MCF 10A (cell line): ENCODE measurements at regions not wholly inside any gene's neighbourhood (a gene's known extent, or its start where the extent isn't known, plus 50 kb on each side); places are given as distances from the start of the nearest gene placed in this dataset.

ENCODE experiments used
- BruUV-seq: library from RNA; stranded (reverse); fragments of 400-500 nt; replicated peaks from 2 replicates; lab custom pipeline; 2021; lab: Mats Ljungman, UMichigan
- CTCF ChIA-PET: fragments of 300-600 bp; sonication (Branson Sonifier 250); formaldehyde crosslinking; extraction: SDS; loops from one replicate; lab custom pipeline; 2021; ENCODE audit warnings: antibody characterized with exemption, inconsistent platforms; lab: Yijun Ruan, JAX
- POLR2A ChIA-PET: fragments of 300-600, 350-650 bp; sonication (Branson Sonifier 250); formaldehyde crosslinking; extraction: SDS; loops from one replicate; lab custom pipeline; 2020; ENCODE audit warnings: antibody characterized with exemption, inconsistent platforms; lab: Yijun Ruan, JAX
- DNase-seq: peaks from one replicate; pipeline ENCODE4 v3.0.0-alpha.2; 2018; ENCODE audit not compliant: unreplicated experiment
- H3K27ac Mint-ChIP-seq: one replicate; pipeline ENCODE4 v1.8.0; 2022; ENCODE audit warnings: mild to moderate bottlenecking, low read depth, mixed read lengths; ENCODE audit not compliant: unreplicated experiment
- H3K27me3 Mint-ChIP-seq: one replicate; pipeline ENCODE4 v1.8.0; 2022; ENCODE audit warnings: mixed read lengths; ENCODE audit not compliant: insufficient read depth, unreplicated experiment
- H3K36me3 Mint-ChIP-seq: one replicate; pipeline ENCODE4 v1.8.0; 2022; ENCODE audit warnings: mild to moderate bottlenecking, moderate library complexity, mixed read lengths; ENCODE audit not compliant: insufficient read depth, unreplicated experiment
- H3K4me1 Mint-ChIP-seq: one replicate; pipeline ENCODE4 v1.8.0; 2022; ENCODE audit warnings: mixed read lengths; ENCODE audit not compliant: insufficient read depth, unreplicated experiment
- H3K4me3 Mint-ChIP-seq: one replicate; pipeline ENCODE4 v1.8.0; 2022; ENCODE audit warnings: mild to moderate bottlenecking, moderate library complexity, mixed read lengths; ENCODE audit not compliant: unreplicated experiment
- H3K9me3 Mint-ChIP-seq: one replicate; pipeline ENCODE4 v1.8.0; 2022; ENCODE audit warnings: mixed read lengths; ENCODE audit not compliant: unreplicated experiment
- intact Hi-C: fragments of 100-400 bp; cut with micrococcal nuclease; formaldehyde crosslinking; loops from 2 replicates; pipeline ENCODE4 v1.14.1; 2022
- TF ChIP-seq, protein P1 (sequence below): fragments of 200-600 bp; IDR thresholded peaks from one replicate; pipeline ENCODE4 v1.8.0; 2022; ENCODE audit warnings: antibody characterized with exemption, mild to moderate bottlenecking; ENCODE audit not compliant: unreplicated experiment

DNA sequence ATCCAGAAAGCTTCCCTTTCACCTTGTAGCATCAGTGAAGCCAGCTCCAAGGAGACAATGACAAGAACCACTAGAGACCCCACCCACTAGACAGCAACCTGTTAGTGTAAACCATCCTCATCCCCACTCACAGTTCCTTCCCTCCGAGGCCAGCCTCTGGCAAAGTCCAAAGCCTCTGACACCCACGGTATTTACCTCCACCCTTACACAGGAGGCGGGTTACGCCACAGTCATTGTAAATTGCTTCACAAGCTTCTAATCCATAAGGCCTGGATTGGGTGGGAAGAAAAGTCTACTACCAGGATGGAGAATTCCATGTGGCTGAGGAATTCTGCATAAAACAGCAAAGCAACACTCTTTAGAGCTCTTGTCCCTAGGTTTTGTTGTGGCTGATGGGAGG lies 287.4 kb downstream of the BUD13 start:
- no TSS peak for BruUV-seq
- intact Hi-C loops = no loop called here
- CTCF ChIA-PET = interaction anchor here (1.6 kb wide), 1 partner anchor 31 kb away, joined by 4 read pairs; no protein-coding TSS in a partner anchor
- POLR2A ChIA-PET = no interaction called here
- Mint-ChIP-seq H3K9me3 (no peaks in the 10 kb centered on the region), H3K4me1 (no peaks in the 10 kb centered on the region), H3K36me3 (no peaks in the 10 kb centered on the region), H3K27me3 (peaks cover 52% of the 10 kb centered on the region), H3K27ac (no peak overlapping the region), H3K4me3 (no peak overlapping the region)
- DNase-seq = no peak
- TF ChIP-seq, protein P1, sequence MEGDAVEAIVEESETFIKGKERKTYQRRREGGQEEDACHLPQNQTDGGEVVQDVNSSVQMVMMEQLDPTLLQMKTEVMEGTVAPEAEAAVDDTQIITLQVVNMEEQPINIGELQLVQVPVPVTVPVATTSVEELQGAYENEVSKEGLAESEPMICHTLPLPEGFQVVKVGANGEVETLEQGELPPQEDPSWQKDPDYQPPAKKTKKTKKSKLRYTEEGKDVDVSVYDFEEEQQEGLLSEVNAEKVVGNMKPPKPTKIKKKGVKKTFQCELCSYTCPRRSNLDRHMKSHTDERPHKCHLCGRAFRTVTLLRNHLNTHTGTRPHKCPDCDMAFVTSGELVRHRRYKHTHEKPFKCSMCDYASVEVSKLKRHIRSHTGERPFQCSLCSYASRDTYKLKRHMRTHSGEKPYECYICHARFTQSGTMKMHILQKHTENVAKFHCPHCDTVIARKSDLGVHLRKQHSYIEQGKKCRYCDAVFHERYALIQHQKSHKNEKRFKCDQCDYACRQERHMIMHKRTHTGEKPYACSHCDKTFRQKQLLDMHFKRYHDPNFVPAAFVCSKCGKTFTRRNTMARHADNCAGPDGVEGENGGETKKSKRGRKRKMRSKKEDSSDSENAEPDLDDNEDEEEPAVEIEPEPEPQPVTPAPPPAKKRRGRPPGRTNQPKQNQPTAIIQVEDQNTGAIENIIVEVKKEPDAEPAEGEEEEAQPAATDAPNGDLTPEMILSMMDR = no peak

DNA sequence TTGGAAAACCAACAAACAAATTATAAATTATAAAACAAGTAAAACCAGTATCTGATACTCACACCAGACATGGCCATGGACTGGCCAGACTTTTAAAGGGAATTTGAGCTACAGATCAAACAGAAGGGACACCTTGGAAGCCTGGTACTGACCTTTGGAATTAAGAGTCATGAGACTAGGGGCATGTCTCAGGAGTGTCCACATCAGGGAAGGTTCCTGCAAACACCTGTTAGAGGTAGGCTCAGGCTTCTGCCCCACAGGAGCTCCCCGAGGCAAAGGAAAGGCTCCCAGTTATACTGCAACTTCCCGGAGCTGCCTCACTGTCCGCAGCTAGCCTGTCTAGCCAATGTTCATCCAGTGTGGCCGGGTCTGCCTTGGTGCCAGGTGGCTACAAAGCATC lies 290.1 kb downstream of the BUD13 start:
- no TSS peak for BruUV-seq
- no peak for DNase-seq
- Mint-ChIP-seq H3K36me3 (no peaks in the 10 kb centered on the region), H3K4me3 (no peak overlapping the region), H3K4me1 (no peaks in the 10 kb centered on the region), H3K9me3 (no peaks in the 10 kb centered on the region), H3K27me3 (peaks cover 26% of the 10 kb centered on the region), H3K27ac (no peak overlapping the region)
- CTCF ChIA-PET = interaction anchor here (1.7 kb wide), 1 partner anchor 159 kb away, joined by 5 read pairs; no protein-coding TSS in a partner anchor
- TF ChIP-seq, protein P1 = no peak
- intact Hi-C loops = no loop called here
- POLR2A ChIA-PET = no interaction called here

DNA sequence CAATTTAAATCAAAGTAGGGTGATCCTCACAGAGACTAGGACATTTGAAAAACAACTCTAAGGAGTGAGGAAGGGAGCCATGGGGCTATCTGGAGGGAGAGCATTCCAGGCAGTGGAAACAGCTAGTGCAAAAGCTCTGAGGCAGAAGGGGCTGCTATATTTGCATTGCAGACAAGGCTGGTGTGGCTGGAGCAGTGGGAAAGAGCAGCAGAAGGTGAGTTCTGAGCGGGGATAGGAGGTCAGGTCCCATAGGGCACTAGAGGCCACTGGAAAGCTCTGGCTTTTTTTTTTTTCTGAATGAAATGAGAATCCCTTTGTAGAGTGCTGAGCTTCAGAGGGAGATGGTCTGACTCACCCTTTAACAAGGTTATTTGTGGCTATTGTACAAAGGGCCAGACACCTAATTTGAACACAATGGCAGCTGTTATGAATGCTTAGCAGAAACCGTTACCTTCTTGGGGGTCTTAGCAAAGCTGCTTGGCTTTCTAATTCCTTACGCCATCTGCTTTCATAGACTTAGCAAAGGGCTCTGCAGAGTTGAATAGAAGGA lies 291.6 kb downstream of the BUD13 start:
- TF ChIP-seq, protein P1 = no peak
- intact Hi-C loops = no loop called here
- Mint-ChIP-seq H3K9me3 (no peaks in the 10 kb centered on the region), H3K4me3 (no peak overlapping the region), H3K4me1 (no peaks in the 10 kb centered on the region), H3K27me3 (peaks cover 11% of the 10 kb centered on the region), H3K36me3 (no peaks in the 10 kb centered on the region), H3K27ac (no peak overlapping the region)
- ChIA-PET POLR2A (no interaction called here), CTCF (no interaction called here)
- DNase-seq = no peak
- BruUV-seq = no TSS peak

DNA sequence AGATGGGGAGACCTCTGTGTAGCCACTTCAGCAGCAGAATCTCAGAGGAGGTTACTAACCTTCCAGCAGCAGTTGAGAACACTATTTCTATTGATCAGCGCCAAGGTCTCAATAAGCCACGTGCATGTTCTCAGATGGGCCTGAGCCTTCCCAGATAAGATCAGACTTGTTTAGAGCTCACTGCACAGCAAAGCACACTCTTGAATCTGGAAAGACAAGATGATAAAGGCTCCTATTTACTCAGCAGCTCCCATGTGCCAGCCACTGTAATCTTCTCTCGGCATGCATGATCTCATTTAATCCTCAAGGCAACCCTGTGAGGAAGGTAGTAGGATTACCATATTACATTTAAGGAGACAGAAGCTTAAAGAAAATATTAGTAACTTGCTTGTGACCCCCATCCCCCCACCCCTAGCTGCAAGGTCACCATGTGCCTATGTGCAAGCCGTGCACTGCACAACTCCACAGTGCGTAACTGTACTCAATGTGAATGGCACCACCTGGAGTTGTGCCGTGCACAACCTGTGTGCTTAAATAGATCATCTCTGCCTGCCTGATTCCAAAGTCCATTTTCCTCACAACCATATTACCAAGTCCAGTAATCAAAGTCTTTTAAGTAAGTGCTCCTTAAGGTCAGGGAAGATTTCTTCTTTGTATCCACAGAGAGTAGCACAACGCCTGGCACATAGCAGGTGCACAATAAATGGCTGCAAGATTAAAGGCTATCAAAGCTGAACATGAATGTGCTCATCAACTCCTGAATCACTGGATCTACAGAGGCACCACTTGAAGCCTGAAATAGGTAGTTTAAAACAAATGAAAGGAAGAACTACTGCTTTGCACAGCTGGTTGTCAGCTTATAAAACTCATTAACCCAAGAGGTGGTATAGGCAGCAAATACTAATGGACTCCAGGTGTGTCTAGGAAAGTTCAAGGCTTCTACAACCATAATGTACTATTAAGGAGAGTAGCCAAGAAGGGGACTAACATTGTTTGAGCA lies 293.8 kb downstream of the BUD13 start:
- no peak for DNase-seq
- Mint-ChIP-seq H3K27me3 (no peaks in the 10 kb centered on the region), H3K9me3 (no peaks in the 10 kb centered on the region), H3K4me1 (no peaks in the 10 kb centered on the region), H3K4me3 (no peak overlapping the region), H3K27ac (no peak overlapping the region), H3K36me3 (no peaks in the 10 kb centered on the region)
- TF ChIP-seq, protein P1 = no peak
- no TSS peak for BruUV-seq
- ChIA-PET CTCF (interaction anchor here (0.6 to 1.5 kb wide), 3 partner anchors 106 to 162 kb away, joined by 3 to 4 read pairs (median 4); no protein-coding TSS in a partner anchor), POLR2A (no interaction called here)
- intact Hi-C loops = no loop called here
